GM12892 (cell line): ENCODE measurements at regions not wholly inside any gene's neighbourhood (a gene's known extent, or its start where the extent isn't known, plus 50 kb on each side); places are given as distances from the start of the nearest gene placed in this dataset.

Experiments used
- POLR2A ChIP-seq: IDR thresholded peaks from 2 replicates; pipeline ENCODE4 v1.6.1; 2011; ENCODE audit warnings: low read depth, low read length, control low read depth
- POLR2AphosphoS5 ChIP-seq: IDR thresholded peaks from 2 replicates; pipeline ENCODE4 v1.6.1; 2011; ENCODE audit warnings: low read depth, low read length, control low read depth

GRCh38 chr14:66135831-66136230 lies 350.3 kb upstream of the CCDC196 start:
- TF ChIP-seq POLR2A (no peak), POLR2AphosphoS5 (no peak)
